HepG2 (cell line): ENCODE measurements at regions not wholly inside any gene's neighbourhood (a gene's known extent, or its start where the extent isn't known, plus 50 kb on each side); places are given as distances from the start of the nearest gene placed in this dataset.

Experiments
- CENPT ChIP-seq: sonication (generic); formaldehyde crosslinking; IDR thresholded peaks from 2 replicates; pipeline ENCODE4 v1.8.0; 2022; ENCODE audit warnings: low read depth, mild to moderate bottlenecking, moderate library complexity, missing genetic modification reagents
- RBFOX2 ChIP-seq: fragments of 200-400 bp; formaldehyde crosslinking; IDR thresholded peaks from 2 replicates; pipeline ENCODE4 v1.6.1; 2017; ENCODE audit warnings: low read depth, mild to moderate bottlenecking, low read length
- ZNF44 ChIP-seq: sonication (generic); formaldehyde crosslinking; IDR thresholded peaks from 2 replicates; pipeline ENCODE4 v1.5.1; 2020; ENCODE audit warnings: mild to moderate bottlenecking, missing genetic modification reagents
- TF ChIP-seq, protein P1 (sequence below): sonication (generic); formaldehyde crosslinking; conservative IDR thresholded peaks from 2 replicates; pipeline ENCODE4 v1.4.0; 2020; ENCODE audit warnings: missing genetic modification reagents
- TF ChIP-seq, protein P2 (sequence below): IDR thresholded peaks from 2 replicates; pipeline ENCODE4 v1.6.1; 2012; ENCODE audit warnings: low read length, improper control_type of control experiment
- TF ChIP-seq, protein P3 (sequence below): sonication (generic); formaldehyde crosslinking; IDR thresholded peaks from 2 replicates; pipeline ENCODE4 v1.8.1; 2023; ENCODE audit warnings: missing genetic modification reagents, mild to moderate bottlenecking, borderline replicate concordance

DNA sequence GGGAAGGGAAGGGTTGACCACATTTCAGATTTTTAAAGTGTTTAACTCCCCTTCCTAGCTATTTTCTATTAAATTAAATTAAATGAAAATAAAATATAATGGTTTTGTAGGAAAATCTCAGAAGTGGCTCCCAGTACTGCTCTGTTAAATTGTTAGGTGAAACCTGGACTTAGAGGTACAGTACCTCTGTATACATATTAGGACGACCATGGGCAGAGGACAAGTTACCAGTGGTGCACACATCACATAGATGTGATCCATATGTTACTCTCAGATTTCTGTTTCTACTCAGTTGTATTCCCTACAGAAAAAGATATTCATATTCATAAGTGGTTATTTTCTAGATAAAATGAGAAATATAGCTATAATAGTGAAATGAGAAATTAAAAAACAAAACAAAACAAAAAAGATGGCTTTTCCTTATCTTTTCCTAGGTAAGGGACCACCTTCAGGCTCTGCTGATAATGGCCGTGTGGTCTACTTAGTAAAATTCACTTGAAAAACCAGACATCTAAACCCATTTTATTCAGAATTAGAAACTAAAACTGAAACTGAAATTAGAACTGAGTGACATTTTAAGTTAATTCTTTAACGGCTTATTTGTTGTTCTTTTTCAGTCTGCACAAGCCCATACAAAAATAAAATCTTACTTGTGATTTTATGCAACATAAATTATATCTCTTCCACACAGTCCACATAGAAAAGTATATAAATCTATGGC, 832.5 kb upstream of the CHAC2 start (continued):
- TF ChIP-seq ZNF44 (CRISPR knock-in tag) (no peak), CENPT (CRISPR knock-in tag) (no peak), RBFOX2 (no peak)
- TF ChIP-seq, protein P1, sequence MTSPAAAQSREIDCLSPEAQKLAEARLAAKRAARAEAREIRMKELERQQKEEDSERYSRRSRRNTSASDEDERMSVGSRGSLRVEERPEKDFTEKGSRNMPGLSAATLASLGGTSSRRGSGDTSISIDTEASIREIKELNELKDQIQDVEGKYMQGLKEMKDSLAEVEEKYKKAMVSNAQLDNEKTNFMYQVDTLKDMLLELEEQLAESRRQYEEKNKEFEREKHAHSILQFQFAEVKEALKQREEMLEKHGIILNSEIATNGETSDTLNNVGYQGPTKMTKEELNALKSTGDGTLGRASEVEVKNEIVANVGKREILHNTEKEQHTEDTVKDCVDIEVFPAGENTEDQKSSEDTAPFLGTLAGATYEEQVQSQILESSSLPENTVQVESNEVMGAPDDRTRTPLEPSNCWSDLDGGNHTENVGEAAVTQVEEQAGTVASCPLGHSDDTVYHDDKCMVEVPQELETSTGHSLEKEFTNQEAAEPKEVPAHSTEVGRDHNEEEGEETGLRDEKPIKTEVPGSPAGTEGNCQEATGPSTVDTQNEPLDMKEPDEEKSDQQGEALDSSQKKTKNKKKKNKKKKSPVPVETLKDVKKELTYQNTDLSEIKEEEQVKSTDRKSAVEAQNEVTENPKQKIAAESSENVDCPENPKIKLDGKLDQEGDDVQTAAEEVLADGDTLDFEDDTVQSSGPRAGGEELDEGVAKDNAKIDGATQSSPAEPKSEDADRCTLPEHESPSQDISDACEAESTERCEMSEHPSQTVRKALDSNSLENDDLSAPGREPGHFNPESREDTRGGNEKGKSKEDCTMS (CRISPR knock-in tag), result no peak
- TF ChIP-seq, protein P2, sequence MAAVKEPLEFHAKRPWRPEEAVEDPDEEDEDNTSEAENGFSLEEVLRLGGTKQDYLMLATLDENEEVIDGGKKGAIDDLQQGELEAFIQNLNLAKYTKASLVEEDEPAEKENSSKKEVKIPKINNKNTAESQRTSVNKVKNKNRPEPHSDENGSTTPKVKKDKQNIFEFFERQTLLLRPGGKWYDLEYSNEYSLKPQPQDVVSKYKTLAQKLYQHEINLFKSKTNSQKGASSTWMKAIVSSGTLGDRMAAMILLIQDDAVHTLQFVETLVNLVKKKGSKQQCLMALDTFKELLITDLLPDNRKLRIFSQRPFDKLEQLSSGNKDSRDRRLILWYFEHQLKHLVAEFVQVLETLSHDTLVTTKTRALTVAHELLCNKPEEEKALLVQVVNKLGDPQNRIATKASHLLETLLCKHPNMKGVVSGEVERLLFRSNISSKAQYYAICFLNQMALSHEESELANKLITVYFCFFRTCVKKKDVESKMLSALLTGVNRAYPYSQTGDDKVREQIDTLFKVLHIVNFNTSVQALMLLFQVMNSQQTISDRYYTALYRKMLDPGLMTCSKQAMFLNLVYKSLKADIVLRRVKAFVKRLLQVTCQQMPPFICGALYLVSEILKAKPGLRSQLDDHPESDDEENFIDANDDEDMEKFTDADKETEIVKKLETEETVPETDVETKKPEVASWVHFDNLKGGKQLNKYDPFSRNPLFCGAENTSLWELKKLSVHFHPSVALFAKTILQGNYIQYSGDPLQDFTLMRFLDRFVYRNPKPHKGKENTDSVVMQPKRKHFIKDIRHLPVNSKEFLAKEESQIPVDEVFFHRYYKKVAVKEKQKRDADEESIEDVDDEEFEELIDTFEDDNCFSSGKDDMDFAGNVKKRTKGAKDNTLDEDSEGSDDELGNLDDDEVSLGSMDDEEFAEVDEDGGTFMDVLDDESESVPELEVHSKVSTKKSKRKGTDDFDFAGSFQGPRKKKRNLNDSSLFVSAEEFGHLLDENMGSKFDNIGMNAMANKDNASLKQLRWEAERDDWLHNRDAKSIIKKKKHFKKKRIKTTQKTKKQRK, result no peak
- TF ChIP-seq, protein P3, sequence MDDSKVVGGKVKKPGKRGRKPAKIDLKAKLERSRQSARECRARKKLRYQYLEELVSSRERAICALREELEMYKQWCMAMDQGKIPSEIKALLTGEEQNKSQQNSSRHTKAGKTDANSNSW (CRISPR knock-in tag), result no peak
